Amniotic epithelial cell (primary cell): ENCODE measurements at regions not wholly inside any gene's neighbourhood (a gene's known extent, or its start where the extent isn't known, plus 50 kb on each side); places are given as distances from the start of the nearest gene placed in this dataset.

Experiments used
- DNase-seq: peaks from one replicate; pipeline ENCODE4 v3.0.0-alpha.2; 2010; ENCODE audit warnings: low read depth

DNA sequence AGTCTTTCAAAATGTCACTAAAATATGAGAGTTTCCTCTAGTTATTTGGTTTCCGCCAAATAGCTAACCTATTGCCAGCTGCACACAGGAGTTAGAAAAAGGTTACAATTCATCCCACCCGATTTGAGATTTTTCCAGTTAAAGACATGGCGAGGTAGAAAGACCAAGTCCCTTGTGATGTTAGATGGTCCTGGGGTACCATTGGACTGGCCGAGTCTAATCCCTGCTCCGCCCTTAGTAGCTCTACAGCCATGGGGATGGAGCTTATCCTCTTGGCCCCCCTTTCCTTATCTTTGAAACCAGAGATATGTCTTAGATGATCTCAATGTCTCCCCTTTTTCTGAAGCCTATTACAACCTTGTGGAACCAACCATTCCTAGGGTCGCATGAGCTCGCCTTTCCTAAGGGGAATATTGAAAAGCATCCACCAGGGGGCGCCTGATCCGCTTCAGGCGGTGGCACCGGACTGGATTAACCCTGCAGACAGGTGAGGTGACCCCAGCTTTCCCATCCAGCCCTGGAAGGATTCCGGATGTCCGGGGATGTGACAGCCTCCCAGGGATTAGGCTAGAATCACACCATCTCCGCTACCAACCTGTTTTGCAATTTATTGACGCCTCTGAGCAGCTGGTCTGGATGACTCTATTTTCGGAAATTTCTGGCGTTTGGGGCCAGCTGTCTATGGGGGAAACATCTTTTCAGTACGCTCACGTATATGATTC lies 68.3 kb upstream of the SIM2 start:
- peak; percentile 22 for DNase-seq

- peak; percentile 17 for DNase-seq
Observed at GRCh38 chr21:36636016-36636415, 62.9 kb upstream of the SIM2 start.

- no peak for DNase-seq
Observed at GRCh38 chr21:36636439-36636838, 62.5 kb upstream of the SIM2 start.

DNA sequence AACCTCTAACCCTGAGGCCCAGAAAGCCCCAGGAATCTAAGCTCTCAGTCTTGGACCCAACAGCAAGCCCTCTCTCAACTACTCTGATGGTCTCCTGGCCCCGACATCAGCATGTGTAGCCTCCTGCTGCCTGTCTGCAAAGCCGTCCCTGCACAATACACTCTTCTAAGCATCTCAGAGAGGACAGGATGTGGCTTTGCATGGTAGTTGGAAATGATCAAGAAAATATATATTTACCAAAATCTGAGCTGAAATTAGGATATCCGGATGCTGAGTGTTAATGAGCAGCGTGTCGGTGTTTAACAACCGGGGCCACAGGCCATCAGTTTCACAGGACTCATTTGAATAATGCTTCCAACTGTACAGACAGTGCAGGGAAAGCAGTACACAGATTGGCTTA lies 59.1 kb upstream of the SIM2 start:
- no peak for DNase-seq

DNA sequence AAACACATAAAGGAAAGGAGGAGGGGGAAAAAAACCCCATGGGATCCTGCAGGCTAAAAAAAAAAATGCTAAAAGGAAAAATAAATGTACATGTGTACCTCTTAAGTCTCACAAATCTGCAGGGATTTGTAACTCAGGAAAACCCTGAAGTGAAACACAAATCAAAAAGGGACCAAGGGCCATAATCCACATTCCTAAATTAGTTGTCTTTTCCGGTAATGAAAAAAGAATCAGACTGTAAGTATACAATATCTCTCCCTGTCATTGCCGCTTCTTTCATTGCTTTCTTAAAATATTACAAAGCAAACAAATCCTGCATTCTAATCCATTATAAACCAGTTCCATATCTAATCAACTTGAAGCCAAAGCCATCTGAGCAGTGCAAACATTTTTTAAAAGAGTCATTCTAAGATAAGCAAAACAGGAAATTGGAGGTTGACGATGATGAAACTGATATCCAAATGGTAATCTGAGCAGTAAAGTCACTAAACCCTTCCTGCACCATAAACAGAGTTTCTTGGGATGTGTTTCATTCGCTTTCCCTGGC lies 58.7 kb upstream of the SIM2 start:
- DNase-seq = no peak

GRCh38 chr21:36640721-36641244 lies 58.1 kb upstream of the SIM2 start:
- no peak for DNase-seq

DNA sequence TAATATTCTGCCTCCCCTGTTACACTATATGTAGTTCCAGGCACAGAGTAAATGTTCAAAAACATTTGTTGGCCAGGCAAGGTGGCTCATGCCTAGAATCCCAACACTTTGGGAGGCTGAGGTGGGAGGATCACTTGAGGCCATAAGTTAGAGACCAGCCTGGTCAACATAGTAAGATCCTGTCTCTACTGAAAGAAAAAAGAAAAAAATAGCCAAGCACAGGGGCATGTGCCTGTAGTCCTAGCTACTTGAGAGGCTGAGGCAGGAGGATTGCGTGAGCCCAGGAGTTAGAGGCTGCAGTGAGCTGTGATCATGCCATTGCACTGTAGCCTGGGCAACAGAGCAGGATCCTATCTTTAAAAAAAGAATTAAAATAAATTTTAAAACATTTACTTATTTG lies 57.6 kb upstream of the SIM2 start:
- no peak for DNase-seq

- no peak for DNase-seq
Observed at GRCh38 chr21:36641886-36642285, 57.0 kb upstream of the SIM2 start.

DNA sequence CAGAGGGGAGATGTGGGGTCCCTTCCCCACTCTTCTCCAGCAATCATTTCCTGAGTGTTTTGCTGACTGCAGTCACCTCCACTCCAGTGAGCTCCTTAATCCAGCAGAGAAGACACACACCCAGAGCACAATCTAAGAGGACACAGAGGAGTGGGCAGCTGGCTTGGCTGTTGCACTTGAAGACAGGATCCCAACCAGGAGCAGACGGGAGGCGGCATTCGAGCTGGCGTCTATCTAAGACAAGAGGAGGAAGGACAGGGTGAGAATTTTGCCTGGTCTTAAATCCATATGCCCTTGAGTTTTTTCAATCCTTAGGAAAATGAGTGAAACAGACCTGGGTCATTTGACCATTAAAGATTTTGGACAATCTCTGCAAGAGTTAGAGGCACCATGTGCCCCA lies 56.1 kb upstream of the SIM2 start:
- DNase-seq = no peak

- no peak for DNase-seq
Observed at GRCh38 chr21:36643374-36644250, 55.3 kb upstream of the SIM2 start.

- DNase-seq = no peak
Observed at GRCh38 chr21:36646011-36646410, 52.9 kb upstream of the SIM2 start.

DNA sequence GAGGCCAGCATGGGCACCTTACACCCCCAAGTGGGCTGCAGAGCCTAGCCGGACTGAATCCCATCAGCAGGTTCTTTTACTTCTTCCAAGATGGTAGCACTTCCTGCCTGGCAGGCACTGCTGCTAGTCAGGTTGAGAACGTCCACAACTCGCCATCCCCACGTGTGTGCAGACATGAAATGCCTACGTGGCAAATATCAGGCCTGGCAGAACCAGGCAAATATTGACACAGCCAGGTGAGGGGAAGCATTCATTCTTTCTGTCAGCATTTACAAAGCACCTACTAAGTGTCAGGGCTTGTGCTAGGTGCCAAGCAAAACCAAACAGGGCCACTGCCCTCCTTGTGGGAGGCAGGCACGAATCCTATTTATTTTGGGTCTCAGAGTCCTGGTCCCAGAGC lies 52.3 kb upstream of the SIM2 start:
- no peak for DNase-seq

DNA sequence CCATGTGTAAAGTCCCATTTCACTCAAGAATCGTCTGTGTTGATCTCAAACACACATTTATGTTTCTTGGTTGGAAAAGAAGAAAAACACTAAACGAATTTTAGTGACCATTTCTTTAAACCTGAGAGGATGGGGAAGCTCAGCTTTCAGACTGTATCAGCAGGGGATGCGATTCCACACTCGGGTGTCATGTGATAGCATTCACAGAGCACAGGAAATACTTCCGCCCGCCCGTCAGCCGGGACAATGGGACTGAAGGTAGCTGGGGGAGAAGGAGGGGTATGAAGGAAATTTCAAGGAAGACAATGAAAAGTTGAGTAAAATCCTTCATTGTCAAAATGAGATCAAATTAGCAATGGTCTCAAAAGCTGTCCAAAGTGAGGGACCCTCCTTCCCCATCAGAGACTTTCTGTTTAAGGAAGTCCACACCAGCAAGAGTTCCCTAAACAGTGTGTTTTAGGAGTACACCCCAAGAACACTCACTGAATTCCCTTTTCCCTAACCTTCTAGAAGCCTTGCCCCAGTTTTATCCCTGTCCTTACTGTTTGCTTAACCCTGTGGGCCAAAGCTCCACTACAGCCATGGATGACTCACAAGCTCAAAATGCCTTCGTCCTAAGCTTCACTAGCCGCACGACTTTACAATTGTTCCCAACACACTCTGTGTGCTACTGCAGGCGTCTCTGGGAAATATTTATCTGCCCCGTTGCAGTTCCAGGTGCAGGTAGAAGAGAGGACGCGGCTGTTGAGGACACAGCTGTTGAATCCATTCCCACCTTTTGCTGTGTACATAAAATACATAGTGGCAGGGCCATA lies 51.4 kb upstream of the SIM2 start:
- DNase-seq = peak; percentile 49
